ENCODE measurements at regions not wholly inside any gene's neighbourhood (a gene's known extent, or its start where the extent isn't known, plus 50 kb on each side); places are given as distances from the start of the nearest gene placed in this dataset.

DNA sequence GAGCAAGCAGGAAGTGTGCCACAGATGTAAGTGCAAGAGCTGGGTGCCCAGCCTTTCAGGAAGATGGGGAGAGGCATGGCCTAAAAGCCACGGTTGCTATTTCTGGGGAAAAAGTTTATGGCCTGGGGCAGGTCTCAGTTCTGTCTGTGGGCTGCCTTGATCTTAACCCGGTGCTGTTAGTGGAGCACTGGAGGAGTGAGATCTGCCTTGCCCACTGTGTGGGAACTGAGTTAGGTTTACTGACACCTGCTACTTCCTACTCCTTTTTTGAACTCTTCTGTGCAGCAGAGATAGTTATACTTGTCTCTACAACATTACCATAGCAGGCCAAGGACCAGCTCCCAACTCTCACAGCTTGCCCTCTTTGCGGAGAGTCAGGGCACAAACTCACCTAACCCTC is 76.5 kb downstream of the ITM2A start:
- TF ChIP-seq, protein P1, sequence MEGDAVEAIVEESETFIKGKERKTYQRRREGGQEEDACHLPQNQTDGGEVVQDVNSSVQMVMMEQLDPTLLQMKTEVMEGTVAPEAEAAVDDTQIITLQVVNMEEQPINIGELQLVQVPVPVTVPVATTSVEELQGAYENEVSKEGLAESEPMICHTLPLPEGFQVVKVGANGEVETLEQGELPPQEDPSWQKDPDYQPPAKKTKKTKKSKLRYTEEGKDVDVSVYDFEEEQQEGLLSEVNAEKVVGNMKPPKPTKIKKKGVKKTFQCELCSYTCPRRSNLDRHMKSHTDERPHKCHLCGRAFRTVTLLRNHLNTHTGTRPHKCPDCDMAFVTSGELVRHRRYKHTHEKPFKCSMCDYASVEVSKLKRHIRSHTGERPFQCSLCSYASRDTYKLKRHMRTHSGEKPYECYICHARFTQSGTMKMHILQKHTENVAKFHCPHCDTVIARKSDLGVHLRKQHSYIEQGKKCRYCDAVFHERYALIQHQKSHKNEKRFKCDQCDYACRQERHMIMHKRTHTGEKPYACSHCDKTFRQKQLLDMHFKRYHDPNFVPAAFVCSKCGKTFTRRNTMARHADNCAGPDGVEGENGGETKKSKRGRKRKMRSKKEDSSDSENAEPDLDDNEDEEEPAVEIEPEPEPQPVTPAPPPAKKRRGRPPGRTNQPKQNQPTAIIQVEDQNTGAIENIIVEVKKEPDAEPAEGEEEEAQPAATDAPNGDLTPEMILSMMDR (IDR thresholded peaks at IDR 0.05) = no peak
- TF ChIP-seq EP300 (IDR thresholded peaks at IDR 0.05) = no peak
